Mammary epithelial cell (primary cell): ENCODE measurements at regions not wholly inside any gene's neighbourhood (a gene's known extent, or its start where the extent isn't known, plus 50 kb on each side); places are given as distances from the start of the nearest gene placed in this dataset.

Experiments used
- CTCF ChIP-seq, 2 donors: IDR thresholded peaks in 1 of 2; conservative IDR thresholded peaks in 1 of 2; 2 replicates each; pipeline ENCODE4 v1.5.1; 2011 to 2012; ENCODE audit warnings: inconsistent platforms in 2 of 2, low read length in 2 of 2, mild to moderate bottlenecking in 2 of 2, control low read depth in 1 of 2, low read depth in 1 of 2; ENCODE audit not compliant: insufficient read depth in 1 of 2; ENCODE audit errors: extremely low read depth in 1 of 2
- EZH2 ChIP-seq: IDR thresholded peaks from 2 replicates; pipeline ENCODE4 v1.6.1; 2012; ENCODE audit warnings: low read length, inconsistent platforms, borderline replicate concordance

DNA sequence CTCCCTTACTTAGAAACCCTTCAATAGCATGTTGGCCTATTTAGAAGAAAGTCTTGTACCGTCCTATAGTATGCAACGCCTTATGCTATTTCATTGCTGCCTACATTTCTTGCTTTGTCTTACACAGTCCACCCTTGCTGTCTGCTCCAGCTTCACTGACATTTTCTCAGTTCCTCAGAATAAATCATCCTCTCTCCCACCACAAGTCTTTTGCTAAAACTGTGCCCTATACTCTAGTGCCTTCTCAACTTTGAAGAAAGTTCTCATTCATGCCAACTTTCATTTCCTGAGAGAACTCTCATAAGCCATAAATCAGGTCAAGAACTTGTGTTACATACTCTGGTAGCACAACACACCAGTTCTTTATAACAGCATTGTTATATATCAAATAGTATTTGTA, 54.3 kb upstream of the COL3A1 start:
- no peak for TF ChIP-seq CTCF (conservative IDR thresholded peaks at IDR 0.05 in 1 of 2, IDR thresholded peaks at IDR 0.05 in 1 of 2; ENCODE audit: extremely low read depth in 1 of 2, insufficient read depth in 1 of 2, low read depth in 1 of 2, low read length in 2 of 2)
- no peak for TF ChIP-seq EZH2
